ENCODE measurements at regions not wholly inside any gene's neighbourhood (a gene's known extent, or its start where the extent isn't known, plus 50 kb on each side); places are given as distances from the start of the nearest gene placed in this dataset.
"Not testable (repeated sequence)": the region's sequence is repeated elsewhere in the genome, so short reads cannot be mapped to it uniquely, and the experiment has no call there.

GRCh38 chr10:94098896-94099295, 105.2 kb downstream of the PLCE1 start:
- no peak for DNase-seq
- TF ChIP-seq GATA1 (IDR thresholded peaks at IDR 0.05; ENCODE audit: low read depth, low read length) (no peak), POLR2A (IDR thresholded peaks at IDR 0.05; ENCODE audit: low read length) (no peak)

- TF ChIP-seq POLR2A (IDR thresholded peaks at IDR 0.05; ENCODE audit: low read length) (no peak), GATA1 (IDR thresholded peaks at IDR 0.05; ENCODE audit: low read depth, low read length) (no peak)
- no peak for DNase-seq
Observed at GRCh38 chr10:94101894-94102293, 108.2 kb downstream of the PLCE1 start.

GRCh38 chr10:94102436-94102835, 108.7 kb downstream of the PLCE1 start:
- no peak for DNase-seq
- TF ChIP-seq GATA1 (IDR thresholded peaks at IDR 0.05; ENCODE audit: low read depth, low read length) (no peak), POLR2A (IDR thresholded peaks at IDR 0.05; ENCODE audit: low read length) (no peak)

GRCh38 chr10:94103192-94103591, 109.5 kb downstream of the PLCE1 start:
- TF ChIP-seq POLR2A (IDR thresholded peaks at IDR 0.05; ENCODE audit: low read length) (no peak), GATA1 (IDR thresholded peaks at IDR 0.05; ENCODE audit: low read depth, low read length) (no peak)
- DNase-seq = no peak

- no peak for DNase-seq
Observed at GRCh38 chr10:94103801-94104221, 110.1 kb downstream of the PLCE1 start.

GRCh38 chr10:94104316-94105000, 110.7 kb downstream of the PLCE1 start:
- no peak for DNase-seq
- TF ChIP-seq POLR2A (IDR thresholded peaks at IDR 0.05; ENCODE audit: low read length) (no peak), GATA1 (IDR thresholded peaks at IDR 0.05; ENCODE audit: low read depth, low read length) (no peak)

More at GRCh38 chr10:94103801-94104221, 110.1 kb downstream of the PLCE1 start:
- TF ChIP-seq POLR2A (IDR thresholded peaks at IDR 0.05; ENCODE audit: low read length) = no peak
- TF ChIP-seq GATA1 (IDR thresholded peaks at IDR 0.05; ENCODE audit: low read depth, low read length) = no peak

- DNase-seq = no peak
- TF ChIP-seq GATA1 (IDR thresholded peaks at IDR 0.05; ENCODE audit: low read depth, low read length) = no peak
- TF ChIP-seq POLR2A (IDR thresholded peaks at IDR 0.05; ENCODE audit: low read length) = no peak
Observed at GRCh38 chr10:94105226-94105625, 111.5 kb downstream of the PLCE1 start.

- TF ChIP-seq GATA1 (IDR thresholded peaks at IDR 0.05; ENCODE audit: low read depth, low read length) (no peak), POLR2A (IDR thresholded peaks at IDR 0.05; ENCODE audit: low read length) (no peak)
- DNase-seq = no peak
Observed at GRCh38 chr10:94107191-94107590, 113.5 kb downstream of the PLCE1 start.

- DNase-seq = no peak
- TF ChIP-seq GATA1 (IDR thresholded peaks at IDR 0.05; ENCODE audit: low read depth, low read length) = no peak
- TF ChIP-seq POLR2A (IDR thresholded peaks at IDR 0.05; ENCODE audit: low read length) = no peak
Observed at GRCh38 chr10:94108200-94108599, 114.5 kb downstream of the PLCE1 start.

GRCh38 chr10:94111367-94111766, 117.6 kb downstream of the PLCE1 start:
- TF ChIP-seq GATA1 (IDR thresholded peaks at IDR 0.05; ENCODE audit: low read depth, low read length) (no peak), POLR2A (IDR thresholded peaks at IDR 0.05; ENCODE audit: low read length) (no peak)
- no peak for DNase-seq

- DNase-seq = no peak
- TF ChIP-seq POLR2A (IDR thresholded peaks at IDR 0.05; ENCODE audit: low read length) (no peak), GATA1 (IDR thresholded peaks at IDR 0.05; ENCODE audit: low read depth, low read length) (no peak)
Observed at GRCh38 chr10:94112321-94112720, 118.6 kb downstream of the PLCE1 start.

- TF ChIP-seq GATA1 (IDR thresholded peaks at IDR 0.05; ENCODE audit: low read depth, low read length) (no peak), POLR2A (IDR thresholded peaks at IDR 0.05; ENCODE audit: low read length) (no peak)
- no peak for DNase-seq
Observed at GRCh38 chr10:94115725-94116124, 122.0 kb downstream of the PLCE1 start.

GRCh38 chr10:94116848-94117247, 123.1 kb downstream of the PLCE1 start:
- no peak for TF ChIP-seq GATA1 (IDR thresholded peaks at IDR 0.05; ENCODE audit: low read depth, low read length)
- no peak for TF ChIP-seq POLR2A (IDR thresholded peaks at IDR 0.05; ENCODE audit: low read length)

GRCh38 chr10:94122211-94122610, 128.5 kb downstream of the PLCE1 start:
- DNase-seq = no peak
- TF ChIP-seq POLR2A (IDR thresholded peaks at IDR 0.05; ENCODE audit: low read length) = no peak
- TF ChIP-seq GATA1 (IDR thresholded peaks at IDR 0.05; ENCODE audit: low read depth, low read length) = no peak

More at GRCh38 chr10:94116848-94117247, 123.1 kb downstream of the PLCE1 start:
- DNase-seq = no peak

GRCh38 chr10:94123258-94123995, 129.7 kb downstream of the PLCE1 start:
- TF ChIP-seq POLR2A (IDR thresholded peaks at IDR 0.05; ENCODE audit: low read length) = no peak
- TF ChIP-seq GATA1 (IDR thresholded peaks at IDR 0.05; ENCODE audit: low read depth, low read length) = no peak
- DNase-seq = no peak

- not testable (repeated sequence) for DNase-seq
Observed at GRCh38 chr10:94124147-94124546, 130.4 kb downstream of the PLCE1 start.

- DNase-seq = not testable (repeated sequence)
Observed at GRCh38 chr10:94125268-94125667, 131.5 kb downstream of the PLCE1 start.

Measured in erythroblast (primary cell).